Tibial nerve (tissue), 3 donors: ENCODE measurements at regions not wholly inside any gene's neighbourhood (a gene's known extent, or its start where the extent isn't known, plus 50 kb on each side); places are given as distances from the start of the nearest gene placed in this dataset.

Experiments used
- CTCF ChIP-seq, 5 experiments: fragments of 200-600 bp in 3 of 5; fragments of 450-650 bp in 2 of 5; sonication (generic) in 3 of 5; IDR thresholded peaks; one replicate each; pipeline ENCODE4 v1.5.1; 2016 to 2019; ENCODE audit warnings: antibody characterized with exemption in 5 of 5, mild to moderate bottlenecking in 3 of 5, moderate library complexity in 2 of 5
- POLR2A ChIP-seq, 2 donors: fragments of 450-650 bp; IDR thresholded peaks; one replicate each; pipeline ENCODE4 v1.6.1; 2017; ENCODE audit warnings: antibody characterized with exemption in 2 of 2, mild to moderate bottlenecking in 2 of 2, moderate library complexity in 2 of 2

GRCh38 chr15:98385752-98386381 is 262.5 kb upstream of the IGF1R start:
- TF ChIP-seq CTCF (IDR thresholded peaks at IDR 0.05): no peak
- TF ChIP-seq POLR2A (IDR thresholded peaks at IDR 0.05): no peak
